CD4-positive, alpha-beta T cell (primary cell): ENCODE measurements at regions not wholly inside any gene's neighbourhood (a gene's known extent, or its start where the extent isn't known, plus 50 kb on each side); places are given as distances from the start of the nearest gene placed in this dataset.

Experiments
- ATAC-seq: fragments of 200-7000 bp; cut with Tn5 transposase; one replicate; pipeline ENCODE4 v1.10.0; 2022; ENCODE audit warnings: mild to moderate bottlenecking; ENCODE audit not compliant: poor library complexity
- CTCF ChIA-PET: fragments of 350-600 bp; sonication (Branson Sonifier 250); formaldehyde crosslinking; loops from one replicate; lab custom pipeline; 2021; ENCODE audit warnings: antibody characterized with exemption, inconsistent platforms; lab: Charles Lee
- POLR2A ChIA-PET: fragments of 350-600 bp; sonication (Branson Sonifier 250); formaldehyde crosslinking; loops from one replicate; lab custom pipeline; 2021; ENCODE audit warnings: antibody characterized with exemption, inconsistent platforms; lab: Charles Lee
- DNase-seq, 14 experiments: peaks; one replicate each; pipeline ENCODE4 v3.0.0-alpha.2; 2013 to 2020; ENCODE audit warnings: mixed read lengths in 2 of 14
- H3K27ac ChIP-seq, 2 donors: one replicate each; pipeline versions ENCODE4 v1.5.1 to v1.7.0; 2013; ENCODE audit warnings: low read length in 2 of 2, low read depth in 1 of 2, mild to moderate bottlenecking in 1 of 2
- H3K27me3 ChIP-seq, 2 experiments: 1 replicate in 1 of 2; 2 replicates in 1 of 2; pipeline versions ENCODE4 v1.6.1 to v1.7.0; 2013; ENCODE audit warnings: low read length in 2 of 2, control low read depth in 1 of 2, mild to moderate bottlenecking in 1 of 2, moderate library complexity in 1 of 2; ENCODE audit not compliant: insufficient read depth in 2 of 2, control insufficient read depth in 1 of 2
- H3K36me3 ChIP-seq: one replicate; pipeline ENCODE4 v1.6.1; 2013; ENCODE audit warnings: low read length, control low read depth; ENCODE audit not compliant: insufficient read depth
- H3K4me1 ChIP-seq: one replicate; pipeline ENCODE4 v1.6.1; 2013; ENCODE audit warnings: low read length, control low read depth; ENCODE audit not compliant: insufficient read depth
- H3K4me3 ChIP-seq: one replicate; pipeline ENCODE4 v1.5.1; 2013; ENCODE audit warnings: mild to moderate bottlenecking, low read length, moderate library complexity
- H3K9me3 ChIP-seq, 2 experiments: 1 replicate in 1 of 2; 2 replicates in 1 of 2; pipeline versions ENCODE4 v1.6.1 to v1.7.0; 2013; ENCODE audit warnings: low read length in 2 of 2, mild to moderate bottlenecking in 2 of 2, control low read depth in 1 of 2, moderate library complexity in 1 of 2; ENCODE audit not compliant: control insufficient read depth in 1 of 2, insufficient read depth in 1 of 2
- H3K27ac Mint-ChIP-seq: one replicate; pipeline ENCODE4 v1.8.0; 2020; ENCODE audit warnings: mixed read lengths
- H3K27me3 Mint-ChIP-seq: one replicate; pipeline ENCODE4 v1.8.0; 2021; ENCODE audit warnings: mixed read lengths
- H3K36me3 Mint-ChIP-seq: one replicate; pipeline ENCODE4 v1.8.0; 2021; ENCODE audit warnings: low read depth, mixed read lengths
- H3K4me1 Mint-ChIP-seq: one replicate; pipeline ENCODE4 v1.8.0; 2021; ENCODE audit warnings: low read depth, mixed read lengths
- H3K4me3 Mint-ChIP-seq: one replicate; pipeline ENCODE4 v1.8.0; 2020; ENCODE audit warnings: mild to moderate bottlenecking, mixed read lengths
- H3K9me3 Mint-ChIP-seq: one replicate; pipeline ENCODE4 v1.8.0; 2020; ENCODE audit warnings: mixed read lengths
- intact Hi-C, 2 experiments: fragments of 100-400 bp; cut with DNase I in 1 of 2; cut with micrococcal nuclease in 1 of 2; formaldehyde crosslinking; loops; one replicate each; pipeline versions ENCODE4 v1.15.1 to v1.9.0; 2023 to 2025; cut with DNase I, micrococcal nuclease
- TF ChIP-seq, protein P1 (sequence below): fragments of 200-600 bp; IDR thresholded peaks from one replicate; pipeline ENCODE4 v1.8.0; 2022; ENCODE audit warnings: antibody characterized with exemption, mild to moderate bottlenecking

DNA sequence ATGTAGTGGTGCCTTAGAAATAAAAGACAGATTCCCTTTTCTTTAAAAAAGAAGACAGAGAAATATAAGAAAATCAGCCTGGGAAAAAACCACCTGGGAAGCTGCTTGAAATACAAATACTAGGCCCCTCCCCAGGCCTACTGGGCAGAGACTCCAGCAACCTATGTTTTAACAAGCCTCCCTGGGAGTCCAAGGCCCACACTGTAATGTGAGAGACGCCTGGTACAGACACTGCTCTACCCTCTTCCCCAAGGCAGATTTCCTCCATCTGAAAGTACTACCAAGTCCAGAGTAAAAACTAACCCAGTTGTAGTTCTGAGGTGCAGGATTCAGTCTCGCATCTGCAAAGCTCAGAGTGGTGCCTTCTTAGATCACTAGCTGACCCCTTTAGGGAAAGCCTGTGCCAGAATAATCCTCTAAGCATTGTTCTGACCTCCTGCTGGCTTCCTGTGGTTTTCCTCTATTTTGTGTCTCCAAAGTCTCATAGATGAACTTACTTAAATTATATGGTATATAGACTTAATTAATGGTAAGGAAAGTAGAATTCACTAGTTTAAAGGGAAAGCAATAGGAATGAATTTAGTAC lies 270.2 kb upstream of the SLC35B3 start:
- Mint-ChIP-seq H3K4me1 (no peaks in the 10 kb centered on the region), H3K27me3 (peaks cover 4% of the 10 kb centered on the region), H3K36me3 (no peaks in the 10 kb centered on the region), H3K27ac (no peak overlapping the region), H3K9me3 (peaks cover 5% of the 10 kb centered on the region), H3K4me3 (no peak overlapping the region)
- POLR2A ChIA-PET: no interaction called here
- CTCF ChIA-PET: interaction anchor here (1.1 kb wide), 1 partner anchor 10 kb away, joined by 4 read pairs; no protein-coding TSS in a partner anchor
- intact Hi-C loops: no loop called here
- Histone ChIP-seq H3K9me3 (peaks cover 0 to 3% of the 10 kb centered on the region in 2 experiments), H3K4me3 (no peak overlapping the region), H3K4me1 (no peaks in the 10 kb centered on the region), H3K36me3 (no peaks in the 10 kb centered on the region), H3K27me3 (no peaks in the 10 kb centered on the region), H3K27ac (no peak overlapping the region)
- TF ChIP-seq, protein P1, sequence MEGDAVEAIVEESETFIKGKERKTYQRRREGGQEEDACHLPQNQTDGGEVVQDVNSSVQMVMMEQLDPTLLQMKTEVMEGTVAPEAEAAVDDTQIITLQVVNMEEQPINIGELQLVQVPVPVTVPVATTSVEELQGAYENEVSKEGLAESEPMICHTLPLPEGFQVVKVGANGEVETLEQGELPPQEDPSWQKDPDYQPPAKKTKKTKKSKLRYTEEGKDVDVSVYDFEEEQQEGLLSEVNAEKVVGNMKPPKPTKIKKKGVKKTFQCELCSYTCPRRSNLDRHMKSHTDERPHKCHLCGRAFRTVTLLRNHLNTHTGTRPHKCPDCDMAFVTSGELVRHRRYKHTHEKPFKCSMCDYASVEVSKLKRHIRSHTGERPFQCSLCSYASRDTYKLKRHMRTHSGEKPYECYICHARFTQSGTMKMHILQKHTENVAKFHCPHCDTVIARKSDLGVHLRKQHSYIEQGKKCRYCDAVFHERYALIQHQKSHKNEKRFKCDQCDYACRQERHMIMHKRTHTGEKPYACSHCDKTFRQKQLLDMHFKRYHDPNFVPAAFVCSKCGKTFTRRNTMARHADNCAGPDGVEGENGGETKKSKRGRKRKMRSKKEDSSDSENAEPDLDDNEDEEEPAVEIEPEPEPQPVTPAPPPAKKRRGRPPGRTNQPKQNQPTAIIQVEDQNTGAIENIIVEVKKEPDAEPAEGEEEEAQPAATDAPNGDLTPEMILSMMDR: no peak
- no peak for ATAC-seq
- DNase-seq: no peak

DNA sequence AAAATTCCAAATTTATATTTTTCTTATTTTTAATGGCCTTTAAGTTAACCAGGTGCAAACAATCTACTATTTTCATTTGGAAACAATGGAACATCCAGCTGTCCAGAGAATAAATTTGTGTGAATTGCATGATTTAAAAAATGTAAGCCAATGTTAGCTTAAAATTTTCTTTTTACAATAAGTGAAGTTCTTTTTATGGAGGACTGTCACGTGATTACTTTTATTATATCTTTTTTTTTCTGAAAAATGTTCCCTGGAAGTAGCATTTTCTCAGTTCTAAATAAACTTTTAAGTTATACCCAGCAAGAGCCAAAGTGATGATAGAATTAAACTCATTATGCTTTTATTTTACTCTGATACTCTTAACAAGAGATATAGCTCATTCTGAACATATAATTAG lies 267.7 kb upstream of the SLC35B3 start:
- H3K27ac Mint-ChIP-seq: no peak overlapping the region
- no peaks in the 10 kb centered on the region for H3K27me3 Mint-ChIP-seq
- ChIA-PET CTCF (no interaction called here), POLR2A (no interaction called here)
- ATAC-seq: no peak
- H3K27me3 ChIP-seq: no peaks in the 10 kb centered on the region
- no peaks in the 10 kb centered on the region for H3K4me1 Mint-ChIP-seq
- H3K4me3 ChIP-seq: no peak overlapping the region
- no peaks in the 10 kb centered on the region for H3K36me3 ChIP-seq
- no peaks in the 10 kb centered on the region for H3K36me3 Mint-ChIP-seq
- H3K9me3 Mint-ChIP-seq: peaks cover 9% of the 10 kb centered on the region
- no peaks in the 10 kb centered on the region for H3K4me1 ChIP-seq
- TF ChIP-seq, protein P1: no peak
- no peak for DNase-seq
- H3K9me3 ChIP-seq: peaks cover 0 to 3% of the 10 kb centered on the region in 2 experiments
- no peak overlapping the region for H3K27ac ChIP-seq
- H3K4me3 Mint-ChIP-seq: no peak overlapping the region
- intact Hi-C loops: no loop called here

DNA sequence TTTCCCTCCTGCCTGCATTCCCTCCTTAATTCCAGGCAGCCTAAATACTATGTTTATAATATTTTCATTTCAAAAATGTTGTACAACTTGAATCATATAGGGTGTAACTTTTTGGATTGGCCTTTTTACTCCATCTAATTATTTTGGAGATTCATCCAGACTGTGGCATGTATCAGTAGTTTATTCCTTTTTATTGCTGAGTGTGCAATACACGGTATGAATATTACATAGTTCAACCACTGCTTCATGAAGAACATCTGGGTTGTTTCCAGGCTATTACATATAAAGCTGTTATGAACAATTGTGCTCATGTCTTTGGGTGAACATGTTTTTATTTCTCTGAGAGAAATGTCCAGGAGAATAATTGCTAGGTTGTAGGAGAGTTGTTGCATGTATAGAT lies 253.5 kb upstream of the SLC35B3 start:
- peaks cover 6 to 9% of the 10 kb centered on the region in 2 experiments for H3K9me3 ChIP-seq
- TF ChIP-seq, protein P1: no peak
- no peak overlapping the region for H3K4me3 ChIP-seq
- Mint-ChIP-seq H3K27ac (no peak overlapping the region), H3K4me3 (no peak overlapping the region), H3K9me3 (peaks cover 11% of the 10 kb centered on the region), H3K4me1 (no peaks in the 10 kb centered on the region), H3K36me3 (no peaks in the 10 kb centered on the region), H3K27me3 (no peaks in the 10 kb centered on the region)
- intact Hi-C loops: no loop called here
- ATAC-seq: no peak
- no peak for DNase-seq
- H3K36me3 ChIP-seq: no peaks in the 10 kb centered on the region
- POLR2A ChIA-PET: no interaction called here
- H3K27ac ChIP-seq: no peak overlapping the region
- no peaks in the 10 kb centered on the region for H3K27me3 ChIP-seq
- CTCF ChIA-PET: no interaction called here
- H3K4me1 ChIP-seq: no peaks in the 10 kb centered on the region
